ENCODE measurements at regions not wholly inside any gene's neighbourhood (a gene's known extent, or its start where the extent isn't known, plus 50 kb on each side); places are given as distances from the start of the nearest gene placed in this dataset.

GRCh38 chr11:133787379-133788141, 57.8 kb downstream of the SPATA19 start:
- no peaks in the 10 kb centered on the region for H3K36me3 ChIP-seq (ENCODE audit: control insufficient read depth in 3 of 3, insufficient read depth in 2 of 3, low read depth in 1 of 3, low read length in 3 of 3)
- DNase-seq (peak in 1 of 2 donors; percentile 37), FAIRE-seq (no peak)
- H3K27ac ChIP-seq (ENCODE audit: low read depth in 1 of 3, low read length in 2 of 3) = no peak overlapping the region
- 15 to 19% (median 19%) methylated on average over 47 of the region's 47 CpGs for WGBS, 3 donors
- no peaks in the 10 kb centered on the region for H3K4me1 ChIP-seq (ENCODE audit: control insufficient read depth in 3 of 3, insufficient read depth in 2 of 3, low read depth in 1 of 3, low read length in 2 of 3)
- peaks cover 0 to 14% (median 2%) of the 10 kb centered on the region in 3 donors for H3K27me3 ChIP-seq (ENCODE audit: control insufficient read depth in 3 of 3, insufficient read depth in 3 of 3, low read length in 3 of 3)
- H3K9me3 ChIP-seq (ENCODE audit: control insufficient read depth in 2 of 2, insufficient read depth in 1 of 2, low read depth in 1 of 2, low read length in 1 of 2) = no peaks in the 10 kb centered on the region
- H3K4me3 ChIP-seq (ENCODE audit: low read depth in 1 of 3, low read length in 3 of 3) = no peak overlapping the region

GRCh38 chr11:133785795-133786340, 59.4 kb downstream of the SPATA19 start:
- H3K27me3 ChIP-seq (ENCODE audit: control insufficient read depth in 3 of 3, insufficient read depth in 3 of 3, low read length in 3 of 3) = peaks cover 0 to 14% (median 2%) of the 10 kb centered on the region in 3 donors
- H3K27ac ChIP-seq (ENCODE audit: low read depth in 1 of 3, low read length in 2 of 3) = no peak overlapping the region
- 62 to 66% (median 62%) methylated on average over 10 of the region's 10 CpGs for WGBS, 3 donors
- no peak overlapping the region for H3K4me3 ChIP-seq (ENCODE audit: low read depth in 1 of 3, low read length in 3 of 3)
- FAIRE-seq (no peak), DNase-seq (no peak)
- no peaks in the 10 kb centered on the region for H3K9me3 ChIP-seq (ENCODE audit: control insufficient read depth in 2 of 2, insufficient read depth in 1 of 2, low read depth in 1 of 2, low read length in 1 of 2)
- no peaks in the 10 kb centered on the region for H3K36me3 ChIP-seq (ENCODE audit: control insufficient read depth in 3 of 3, insufficient read depth in 2 of 3, low read depth in 1 of 3, low read length in 3 of 3)
- no peaks in the 10 kb centered on the region for H3K4me1 ChIP-seq (ENCODE audit: control insufficient read depth in 3 of 3, insufficient read depth in 2 of 3, low read depth in 1 of 3, low read length in 2 of 3)

DNA sequence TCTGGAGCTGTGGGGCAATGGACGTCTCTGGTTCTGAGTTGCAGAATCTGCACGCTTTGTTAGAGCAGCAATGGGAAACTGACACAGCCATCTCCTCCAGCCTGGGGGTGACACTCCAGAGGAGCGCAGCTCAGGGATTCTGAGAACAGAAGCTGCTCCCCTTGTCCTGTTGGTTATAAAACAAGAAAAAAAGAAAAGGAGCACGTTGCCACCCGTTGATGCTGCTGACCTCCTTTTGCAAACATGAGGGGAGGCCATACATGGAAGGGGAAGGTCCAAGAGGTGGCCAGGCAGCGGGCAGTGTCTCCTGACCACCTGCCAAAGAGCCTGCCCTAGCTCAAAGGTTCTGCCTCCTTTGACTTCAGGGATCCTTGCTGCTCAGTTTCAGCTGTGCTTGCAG, 61.0 kb downstream of the SPATA19 start:
- Histone ChIP-seq H3K4me3 (ENCODE audit: low read depth in 1 of 3, low read length in 3 of 3) (no peak overlapping the region), H3K36me3 (ENCODE audit: control insufficient read depth in 3 of 3, insufficient read depth in 2 of 3, low read depth in 1 of 3, low read length in 3 of 3) (no peaks in the 10 kb centered on the region), H3K4me1 (ENCODE audit: control insufficient read depth in 3 of 3, insufficient read depth in 2 of 3, low read depth in 1 of 3, low read length in 2 of 3) (no peaks in the 10 kb centered on the region), H3K27ac (ENCODE audit: low read depth in 1 of 3, low read length in 2 of 3) (no peak overlapping the region), H3K27me3 (ENCODE audit: control insufficient read depth in 3 of 3, insufficient read depth in 3 of 3, low read length in 3 of 3) (peaks cover 0 to 14% (median 2%) of the 10 kb centered on the region in 3 donors), H3K9me3 (ENCODE audit: control insufficient read depth in 2 of 2, insufficient read depth in 1 of 2, low read depth in 1 of 2, low read length in 1 of 2) (no peaks in the 10 kb centered on the region)
- 72 to 86% (median 77%) methylated on average over 6 of the region's 6 CpGs for WGBS, 3 donors
- FAIRE-seq (no peak), DNase-seq (no peak)

GRCh38 chr11:133782116-133782725, 63.1 kb downstream of the SPATA19 start:
- WGBS, 3 donors = 88 to 93% (median 89%) methylated on average over 28 to 37 of the region's 37 CpGs
- Histone ChIP-seq H3K27me3 (ENCODE audit: control insufficient read depth in 3 of 3, insufficient read depth in 3 of 3, low read length in 3 of 3) (peaks cover 0 to under 1% (median 0%) of the 10 kb centered on the region in 3 donors), H3K9me3 (ENCODE audit: control insufficient read depth in 2 of 2, insufficient read depth in 1 of 2, low read depth in 1 of 2, low read length in 1 of 2) (no peaks in the 10 kb centered on the region), H3K4me3 (ENCODE audit: low read depth in 1 of 3, low read length in 3 of 3) (no peak overlapping the region), H3K36me3 (ENCODE audit: control insufficient read depth in 3 of 3, insufficient read depth in 2 of 3, low read depth in 1 of 3, low read length in 3 of 3) (no peaks in the 10 kb centered on the region), H3K4me1 (ENCODE audit: control insufficient read depth in 3 of 3, insufficient read depth in 2 of 3, low read depth in 1 of 3, low read length in 2 of 3) (no peaks in the 10 kb centered on the region), H3K27ac (ENCODE audit: low read depth in 1 of 3, low read length in 2 of 3) (no peak overlapping the region)
- FAIRE-seq (no peak), DNase-seq (no peak)

- no peak overlapping the region for H3K27ac ChIP-seq (ENCODE audit: low read depth in 1 of 3, low read length in 2 of 3)
- no peaks in the 10 kb centered on the region for H3K9me3 ChIP-seq (ENCODE audit: control insufficient read depth in 2 of 2, insufficient read depth in 1 of 2, low read depth in 1 of 2, low read length in 1 of 2)
- H3K36me3 ChIP-seq (ENCODE audit: control insufficient read depth in 3 of 3, insufficient read depth in 2 of 3, low read depth in 1 of 3, low read length in 3 of 3) = no peaks in the 10 kb centered on the region
- H3K27me3 ChIP-seq (ENCODE audit: control insufficient read depth in 3 of 3, insufficient read depth in 3 of 3, low read length in 3 of 3) = peaks cover 0 to 1% (median 0%) of the 10 kb centered on the region in 3 donors
- no peak overlapping the region for H3K4me3 ChIP-seq (ENCODE audit: low read depth in 1 of 3, low read length in 3 of 3)
- FAIRE-seq (no peak), DNase-seq (no peak)
- no peaks in the 10 kb centered on the region for H3K4me1 ChIP-seq (ENCODE audit: control insufficient read depth in 3 of 3, insufficient read depth in 2 of 3, low read depth in 1 of 3, low read length in 2 of 3)
- WGBS, 3 donors = 40 to 55% (median 48%) methylated on average over 18 of the region's 18 CpGs
Observed at GRCh38 chr11:133778161-133778560, 67.2 kb downstream of the SPATA19 start.

GRCh38 chr11:133776671-133777367, 68.5 kb downstream of the SPATA19 start:
- Histone ChIP-seq H3K36me3 (ENCODE audit: control insufficient read depth in 3 of 3, insufficient read depth in 2 of 3, low read depth in 1 of 3, low read length in 3 of 3) (no peaks in the 10 kb centered on the region), H3K27ac (ENCODE audit: low read depth in 1 of 3, low read length in 2 of 3) (no peak overlapping the region), H3K27me3 (ENCODE audit: control insufficient read depth in 3 of 3, insufficient read depth in 3 of 3, low read length in 3 of 3) (peaks cover 0 to 1% (median 0%) of the 10 kb centered on the region in 3 donors), H3K9me3 (ENCODE audit: control insufficient read depth in 2 of 2, insufficient read depth in 1 of 2, low read depth in 1 of 2, low read length in 1 of 2) (no peaks in the 10 kb centered on the region), H3K4me3 (ENCODE audit: low read depth in 1 of 3, low read length in 3 of 3) (no peak overlapping the region), H3K4me1 (ENCODE audit: control insufficient read depth in 3 of 3, insufficient read depth in 2 of 3, low read depth in 1 of 3, low read length in 2 of 3) (no peaks in the 10 kb centered on the region)
- WGBS, 3 donors = 78 to 80% (median 79%) methylated on average over 11 of the region's 11 CpGs
- FAIRE-seq (no peak), DNase-seq (no peak)

- Histone ChIP-seq H3K9me3 (ENCODE audit: control insufficient read depth in 2 of 2, insufficient read depth in 1 of 2, low read depth in 1 of 2, low read length in 1 of 2) (peaks cover 0 to 5% of the 10 kb centered on the region in 2 donors), H3K36me3 (ENCODE audit: control insufficient read depth in 3 of 3, insufficient read depth in 2 of 3, low read depth in 1 of 3, low read length in 3 of 3) (no peaks in the 10 kb centered on the region), H3K4me3 (ENCODE audit: low read depth in 1 of 3, low read length in 3 of 3) (no peak overlapping the region), H3K4me1 (ENCODE audit: control insufficient read depth in 3 of 3, insufficient read depth in 2 of 3, low read depth in 1 of 3, low read length in 2 of 3) (no peaks in the 10 kb centered on the region), H3K27ac (ENCODE audit: low read depth in 1 of 3, low read length in 2 of 3) (no peak overlapping the region), H3K27me3 (ENCODE audit: control insufficient read depth in 3 of 3, insufficient read depth in 3 of 3, low read length in 3 of 3) (no peaks in the 10 kb centered on the region)
- 27 to 60% (median 36%) methylated on average over 1 of the region's 1 CpG for WGBS, 3 donors
- FAIRE-seq = no peak
- DNase-seq = no peak
Observed at GRCh38 chr11:133762538-133762937, 82.8 kb downstream of the SPATA19 start.

DNA sequence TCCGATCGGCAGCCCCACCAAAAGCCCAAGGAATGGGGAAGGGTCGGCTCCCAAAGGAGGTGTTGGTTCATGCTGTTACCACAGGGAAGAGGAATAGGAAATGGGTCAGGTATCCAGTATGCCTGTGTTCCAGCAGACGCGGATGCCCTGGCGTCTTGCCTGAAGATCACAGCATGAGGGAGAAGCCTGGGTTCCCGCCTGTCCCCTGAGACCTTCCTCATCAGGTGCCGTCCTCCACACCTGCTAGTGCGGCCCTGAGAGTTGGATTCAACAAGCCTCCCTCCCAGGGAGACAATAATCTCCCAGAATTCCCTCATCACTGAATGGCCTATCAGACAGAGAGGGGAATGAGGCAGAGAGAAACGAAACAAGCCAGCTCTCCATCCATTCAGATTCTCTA, 92.2 kb downstream of the SPATA19 start:
- peaks cover 0 to 4% (median 0%) of the 10 kb centered on the region in 3 donors for H3K27me3 ChIP-seq (ENCODE audit: control insufficient read depth in 3 of 3, insufficient read depth in 3 of 3, low read length in 3 of 3)
- DNase-seq = no peak
- H3K4me3 ChIP-seq (ENCODE audit: low read depth in 1 of 3, low read length in 3 of 3) = no peak overlapping the region
- H3K27ac ChIP-seq (ENCODE audit: low read depth in 1 of 3, low read length in 2 of 3) = no peak overlapping the region
- WGBS, 3 donors = 79 to 83% (median 79%) methylated on average over 10 of the region's 10 CpGs
- H3K9me3 ChIP-seq (ENCODE audit: control insufficient read depth in 2 of 2, insufficient read depth in 1 of 2, low read depth in 1 of 2, low read length in 1 of 2) = peaks cover 0 to 2% of the 10 kb centered on the region in 2 donors
- H3K4me1 ChIP-seq (ENCODE audit: control insufficient read depth in 3 of 3, insufficient read depth in 2 of 3, low read depth in 1 of 3, low read length in 2 of 3) = no peaks in the 10 kb centered on the region
- FAIRE-seq = no peak
- H3K36me3 ChIP-seq (ENCODE audit: control insufficient read depth in 3 of 3, insufficient read depth in 2 of 3, low read depth in 1 of 3, low read length in 3 of 3) = no peaks in the 10 kb centered on the region
